COLO668 (cell line): ENCODE measurements at regions not wholly inside any gene's neighbourhood (a gene's known extent, or its start where the extent isn't known, plus 50 kb on each side); places are given as distances from the start of the nearest gene placed in this dataset.
"Not testable (repeated sequence)": the region's sequence is repeated elsewhere in the genome, so short reads cannot be mapped to it uniquely, and the experiment has no call there.

Source experiments
- DNase-seq: peaks from one replicate; lab custom pipeline; 2025; ENCODE audit not compliant: unreplicated experiment; lab: John Stamatoyannopoulos, UW

GRCh38 chr18:29459972-29460371 is 1283.0 kb upstream of the CDH2 start:
- DNase-seq: no peak

- no peak for DNase-seq
Observed at GRCh38 chr18:29457316-29457889, 1280.5 kb upstream of the CDH2 start.

DNA sequence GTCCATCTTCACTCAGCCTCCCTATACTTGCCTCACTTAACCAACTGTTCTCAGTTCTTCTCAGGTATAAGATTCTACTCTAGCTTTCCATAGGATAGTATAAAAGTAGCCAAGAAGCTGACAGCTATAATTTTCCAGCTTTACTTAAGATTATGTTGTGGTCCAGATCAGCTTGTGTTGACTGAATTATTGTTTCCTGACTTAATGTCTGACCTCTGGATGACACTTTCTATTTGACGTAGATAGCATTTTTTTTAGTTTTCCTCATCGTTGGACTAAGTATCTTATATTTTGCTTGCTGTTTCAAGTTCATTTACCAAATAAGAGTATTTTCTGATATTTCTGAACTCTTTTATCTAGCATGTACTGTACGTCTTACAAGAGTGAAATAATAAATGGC is 1272.5 kb upstream of the CDH2 start:
- DNase-seq: no peak

GRCh38 chr18:29439398-29439797 is 1262.5 kb upstream of the CDH2 start:
- DNase-seq: no peak

DNA sequence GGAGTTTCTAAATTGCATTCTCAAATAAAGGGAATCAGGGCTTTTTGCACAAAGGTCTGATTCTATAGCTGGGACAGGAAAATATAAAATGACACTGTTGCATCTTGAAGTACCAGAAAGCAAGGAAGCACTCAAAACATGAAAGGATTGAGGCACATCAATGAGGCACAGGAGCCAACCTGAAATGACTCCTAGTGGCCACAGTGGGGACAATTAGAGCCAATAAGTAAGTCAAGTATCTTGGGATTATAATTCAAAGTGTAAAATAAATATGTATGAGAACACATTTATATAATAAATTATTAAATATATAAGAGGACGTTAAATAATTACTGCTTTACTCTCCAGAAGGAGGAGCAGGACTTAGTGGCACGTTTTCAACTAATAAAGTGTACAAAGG is 1259.5 kb upstream of the CDH2 start:
- DNase-seq: no peak

- DNase-seq: no peak
Observed at GRCh38 chr18:29434650-29435049, 1257.7 kb upstream of the CDH2 start.

- DNase-seq: no peak
Observed at GRCh38 chr18:29430416-29430815, 1253.5 kb upstream of the CDH2 start.

GRCh38 chr18:29418136-29418535 is 1241.2 kb upstream of the CDH2 start:
- no peak for DNase-seq

DNA sequence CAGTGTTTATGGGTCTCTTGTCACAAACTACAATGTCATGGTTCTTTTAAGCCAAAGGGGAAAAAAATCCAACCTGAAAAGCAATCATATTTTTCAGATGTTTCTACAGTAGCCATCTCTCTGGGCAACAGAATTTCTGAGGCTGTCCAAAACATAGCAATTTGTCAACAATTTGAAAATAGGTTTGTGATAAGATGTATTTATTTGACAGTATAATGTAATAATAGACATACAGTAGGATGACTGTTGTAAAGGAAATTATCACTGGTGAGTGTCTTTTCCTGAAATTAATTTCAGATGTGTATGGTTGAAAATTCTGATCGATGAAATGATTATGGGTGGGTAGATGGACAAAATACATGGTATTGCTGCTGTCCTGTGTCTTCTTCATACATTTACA is 1230.1 kb upstream of the CDH2 start:
- no peak for DNase-seq

- no peak for DNase-seq
Observed at GRCh38 chr18:29397536-29397935, 1220.6 kb upstream of the CDH2 start.

GRCh38 chr18:29383311-29384273 is 1206.7 kb upstream of the CDH2 start:
- DNase-seq: no peak

- DNase-seq: no peak
Observed at GRCh38 chr18:29378651-29379136, 1201.8 kb upstream of the CDH2 start.

DNA sequence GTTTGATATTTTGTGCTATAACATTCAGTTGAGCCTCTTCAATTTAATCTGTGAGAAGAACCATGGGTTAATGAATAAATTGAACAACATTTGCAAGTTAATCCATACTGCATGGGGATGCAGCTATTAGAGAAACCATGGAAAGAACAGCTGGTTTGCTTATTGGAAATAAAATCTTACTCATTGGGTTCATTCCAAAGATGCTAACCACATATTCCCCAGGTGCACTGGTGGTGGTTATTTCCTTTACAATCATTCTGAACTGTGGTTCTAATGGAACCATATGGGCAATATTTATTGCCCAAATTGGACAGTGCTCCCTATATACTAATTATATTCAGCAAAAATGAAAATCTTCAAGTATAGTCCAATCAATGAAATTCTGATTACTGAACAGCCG is 1200.4 kb upstream of the CDH2 start:
- DNase-seq: no peak

- DNase-seq: no peak
Observed at GRCh38 chr18:29373000-29373399, 1196.1 kb upstream of the CDH2 start.

DNA sequence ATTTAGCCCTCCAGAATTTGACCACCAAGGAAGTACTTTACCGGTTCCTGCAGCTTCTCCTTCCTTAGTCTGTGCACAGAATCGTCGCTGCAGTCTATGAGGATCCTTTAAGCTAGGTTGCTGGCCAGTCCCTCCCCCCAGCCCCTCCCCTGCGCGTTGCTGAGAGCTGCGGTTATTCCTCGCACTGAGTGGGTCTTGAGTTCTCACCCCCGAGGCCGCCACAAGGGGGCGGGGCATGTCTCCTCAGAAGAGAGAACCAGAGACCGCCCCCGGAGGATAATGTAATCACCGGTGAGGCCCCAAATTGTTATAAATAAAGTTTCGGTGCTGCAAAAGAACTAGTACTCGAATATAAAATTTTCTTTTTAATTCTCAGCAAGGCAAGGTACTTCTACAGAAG is 1184.9 kb upstream of the CDH2 start:
- no peak for DNase-seq

DNA sequence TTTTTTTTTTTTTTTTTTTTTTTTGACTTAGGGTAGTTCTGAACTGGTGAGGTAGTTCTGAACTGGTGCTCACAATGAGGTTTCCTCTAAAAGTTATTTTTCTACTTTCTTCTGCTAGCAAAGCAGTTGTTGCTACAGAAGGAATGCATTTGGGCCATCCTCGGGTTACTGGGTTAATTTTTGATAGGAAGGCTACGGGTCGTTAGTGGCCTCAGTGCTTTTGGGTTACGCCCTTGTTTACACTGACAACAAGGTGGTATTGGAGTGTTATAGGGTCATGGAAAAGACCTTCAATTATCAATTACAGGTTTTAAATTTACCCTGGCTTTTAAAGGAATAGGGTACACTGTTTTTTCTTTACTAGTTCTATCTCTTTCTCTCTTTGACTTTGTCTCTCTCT is 1183.7 kb upstream of the CDH2 start:
- peak; percentile 24 for DNase-seq

DNA sequence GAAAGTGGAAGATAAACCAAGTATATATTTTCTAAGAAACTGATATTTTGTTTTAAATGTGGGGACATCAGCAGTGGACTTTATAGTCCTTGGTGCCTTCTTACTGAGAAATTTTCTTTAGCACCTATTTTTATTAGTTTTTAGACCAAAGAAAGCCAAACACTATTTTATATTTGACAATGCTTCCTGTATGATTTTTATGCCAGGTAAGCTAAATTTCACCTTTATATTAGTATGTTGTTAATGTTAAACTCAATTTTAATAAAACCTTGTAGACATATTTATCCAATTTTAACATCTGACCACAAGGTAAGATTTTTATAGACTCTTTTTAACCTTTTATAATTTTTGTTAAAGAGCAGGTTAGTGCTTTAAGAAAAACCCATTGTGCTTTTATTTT is 1182.3 kb upstream of the CDH2 start:
- DNase-seq: not testable (repeated sequence)

GRCh38 chr18:29351171-29351570 is 1174.2 kb upstream of the CDH2 start:
- DNase-seq: no peak

DNA sequence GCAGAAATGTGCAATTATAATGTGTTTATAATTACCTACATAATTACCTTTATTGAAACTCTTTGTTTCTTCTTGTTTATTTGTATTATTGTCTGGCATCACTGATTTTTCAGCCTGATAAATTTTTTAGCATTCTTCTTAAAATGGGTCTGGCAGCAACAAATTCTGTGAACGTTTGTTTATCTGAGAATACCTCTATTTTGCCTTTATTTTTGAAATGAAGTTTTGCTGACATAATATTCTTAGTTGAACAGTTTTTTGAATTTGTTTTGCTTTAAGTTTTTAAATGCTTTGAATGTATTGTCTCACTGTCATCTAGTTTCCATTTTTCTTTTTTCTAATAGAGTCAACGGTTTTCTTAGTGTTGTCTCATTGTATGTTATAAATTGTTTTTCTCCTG is 1152.0 kb upstream of the CDH2 start:
- DNase-seq: no peak

DNA sequence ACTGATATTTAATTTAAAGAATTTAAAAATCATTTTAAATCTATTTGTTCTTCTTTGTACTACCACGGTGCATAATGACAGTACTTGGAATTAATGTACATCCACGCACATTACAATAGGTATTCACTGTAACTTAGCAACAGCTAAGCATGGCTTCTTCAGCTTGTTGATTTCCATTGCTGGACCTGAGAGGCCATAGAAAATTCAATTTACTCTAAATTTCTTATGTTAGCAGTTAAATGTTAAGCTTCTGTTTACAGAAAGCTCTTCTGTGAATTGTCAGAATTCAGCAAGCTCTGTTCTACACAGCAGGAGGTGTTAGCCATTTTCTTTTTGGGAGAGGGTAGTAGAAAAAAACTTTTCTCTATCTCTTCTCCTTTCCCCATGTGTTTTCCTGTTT is 1149.3 kb upstream of the CDH2 start:
- no peak for DNase-seq

GRCh38 chr18:29321561-29321960 is 1144.6 kb upstream of the CDH2 start:
- no peak for DNase-seq

DNA sequence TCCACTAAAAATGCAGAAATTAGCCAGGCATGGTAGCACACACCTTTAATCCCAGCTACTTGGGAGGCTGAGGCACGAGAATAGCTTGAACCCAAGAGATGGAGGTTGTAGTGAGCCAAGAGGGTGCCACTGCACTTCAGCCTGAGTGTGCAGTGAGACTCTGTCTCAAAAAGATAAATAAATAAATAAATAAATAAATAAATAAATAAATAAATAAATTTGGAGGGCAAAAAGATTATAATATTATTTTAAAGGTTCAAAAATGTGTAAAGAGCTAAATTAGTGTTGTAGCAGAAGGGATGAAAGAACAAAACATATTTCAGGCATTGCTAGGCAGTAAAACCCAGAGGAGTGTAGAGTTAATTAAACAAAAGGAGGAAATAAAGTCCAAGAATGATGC is 1136.4 kb upstream of the CDH2 start:
- DNase-seq: no peak
